Thyroid gland (tissue), 4 donors: ENCODE measurements at regions not wholly inside any gene's neighbourhood (a gene's known extent, or its start where the extent isn't known, plus 50 kb on each side); places are given as distances from the start of the nearest gene placed in this dataset.
"Not testable (repeated sequence)": the region's sequence is repeated elsewhere in the genome, so short reads cannot be mapped to it uniquely, and the experiment has no call there.

ENCODE experiments used
- DNase-seq, 2 donors: peaks; one replicate each; pipeline ENCODE4 v3.0.0-alpha.2; 2019
- H3K27ac ChIP-seq, 3 donors: fragments of 200-600 bp; sonication (generic); 1 replicate in 2 of 3; 2 replicates in 1 of 3; pipeline ENCODE4 v1.5.1; 2016 to 2019; ENCODE audit warnings: mild to moderate bottlenecking in 1 of 3, moderate library complexity in 1 of 3
- H3K27me3 ChIP-seq: fragments of 200-600 bp; sonication (generic); one replicate; pipeline ENCODE4 v1.5.1; 2019
- H3K36me3 ChIP-seq, 2 donors: fragments of 200-600 bp; sonication (generic); one replicate each; pipeline ENCODE4 v1.5.1; 2016 to 2019
- H3K4me1 ChIP-seq, 2 donors: fragments of 200-600 bp; sonication (generic); one replicate each; pipeline ENCODE4 v1.5.1; 2017 to 2019
- H3K4me3 ChIP-seq, 3 donors: fragments of 200-600 bp; sonication (generic); replicated peaks in 1 of 3; 1 replicate in 2 of 3; 2 replicates in 1 of 3; pipeline ENCODE4 v1.5.1; 2016; ENCODE audit warnings: mild to moderate bottlenecking in 1 of 3
- H3K9me3 ChIP-seq: fragments of 200-600 bp; sonication (generic); one replicate; pipeline ENCODE4 v1.5.1; 2017
- POLR2A ChIP-seq, 2 donors: fragments of 450-650 bp; IDR thresholded peaks; one replicate each; pipeline ENCODE4 v1.6.1; 2017; ENCODE audit warnings: antibody characterized with exemption in 2 of 2, mild to moderate bottlenecking in 2 of 2, moderate library complexity in 1 of 2
- WGBS, 2 donors: methylation state at CpG; one replicate each; pipeline ENCODE4 v1.1.5; 2017; 5-methylcytosine and 5-hydroxymethylcytosine counted together
- intact Hi-C: fragments of 100-400 bp; cut with DNase I; formaldehyde crosslinking; loops from one replicate; pipeline ENCODE4 v1.15.1; 2023
- TF ChIP-seq, protein P1 (sequence below), 6 experiments: fragments of 200-600 bp in 3 of 6; fragments of 450-650 bp in 3 of 6; sonication (generic) in 3 of 6; IDR thresholded peaks; one replicate each; pipeline ENCODE4 v1.5.1; 2016 to 2019; ENCODE audit warnings: antibody characterized with exemption in 6 of 6, mild to moderate bottlenecking in 2 of 6, inconsistent platforms in 1 of 6, moderate library complexity in 1 of 6

DNA sequence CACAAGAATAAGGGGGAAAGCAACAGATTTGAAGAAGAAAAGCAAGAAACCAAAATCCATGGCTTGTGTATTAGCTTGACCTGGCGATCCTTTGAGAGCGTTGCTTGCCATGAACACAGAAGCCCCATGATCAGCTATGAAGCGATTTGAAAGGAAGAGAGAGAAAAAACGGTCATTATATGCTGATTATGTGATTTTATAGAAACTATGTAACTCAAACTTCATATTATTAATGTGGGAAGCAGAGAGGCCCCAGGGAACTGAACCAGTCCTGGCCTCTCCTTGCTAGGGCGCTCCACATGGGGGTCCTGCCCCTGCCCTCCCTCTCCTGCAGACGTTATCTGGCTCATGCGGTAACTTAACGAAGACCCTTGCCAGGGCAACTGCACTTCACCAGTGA, 306.1 kb upstream of the ADARB2 start:
- TF ChIP-seq POLR2A (IDR thresholded peaks at IDR 0.05) = no peak
- TF ChIP-seq, protein P1, sequence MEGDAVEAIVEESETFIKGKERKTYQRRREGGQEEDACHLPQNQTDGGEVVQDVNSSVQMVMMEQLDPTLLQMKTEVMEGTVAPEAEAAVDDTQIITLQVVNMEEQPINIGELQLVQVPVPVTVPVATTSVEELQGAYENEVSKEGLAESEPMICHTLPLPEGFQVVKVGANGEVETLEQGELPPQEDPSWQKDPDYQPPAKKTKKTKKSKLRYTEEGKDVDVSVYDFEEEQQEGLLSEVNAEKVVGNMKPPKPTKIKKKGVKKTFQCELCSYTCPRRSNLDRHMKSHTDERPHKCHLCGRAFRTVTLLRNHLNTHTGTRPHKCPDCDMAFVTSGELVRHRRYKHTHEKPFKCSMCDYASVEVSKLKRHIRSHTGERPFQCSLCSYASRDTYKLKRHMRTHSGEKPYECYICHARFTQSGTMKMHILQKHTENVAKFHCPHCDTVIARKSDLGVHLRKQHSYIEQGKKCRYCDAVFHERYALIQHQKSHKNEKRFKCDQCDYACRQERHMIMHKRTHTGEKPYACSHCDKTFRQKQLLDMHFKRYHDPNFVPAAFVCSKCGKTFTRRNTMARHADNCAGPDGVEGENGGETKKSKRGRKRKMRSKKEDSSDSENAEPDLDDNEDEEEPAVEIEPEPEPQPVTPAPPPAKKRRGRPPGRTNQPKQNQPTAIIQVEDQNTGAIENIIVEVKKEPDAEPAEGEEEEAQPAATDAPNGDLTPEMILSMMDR (IDR thresholded peaks at IDR 0.05) = no peak
- no peak overlapping the region for H3K4me3 ChIP-seq
- no peaks in the 10 kb centered on the region for H3K9me3 ChIP-seq
- no peaks in the 10 kb centered on the region for H3K36me3 ChIP-seq
- no peaks in the 10 kb centered on the region for H3K4me1 ChIP-seq
- H3K27ac ChIP-seq = no peak overlapping the region
- no peak for DNase-seq
- WGBS, 2 donors = 86 to 92% methylated on average over 8 of the region's 8 CpGs
- no peaks in the 10 kb centered on the region for H3K27me3 ChIP-seq
- intact Hi-C loops = no loop called here

- DNase-seq = no peak
- no peak for TF ChIP-seq POLR2A (IDR thresholded peaks at IDR 0.05)
- TF ChIP-seq, protein P1 (IDR thresholded peaks at IDR 0.05) = no peak
- no peaks in the 10 kb centered on the region for H3K9me3 ChIP-seq
- intact Hi-C loops = no loop called here
- H3K27me3 ChIP-seq = no peaks in the 10 kb centered on the region
- no peaks in the 10 kb centered on the region for H3K36me3 ChIP-seq
- WGBS, 2 donors = 81 to 85% methylated on average over 2 of the region's 2 CpGs
- H3K27ac ChIP-seq = no peak overlapping the region
- H3K4me1 ChIP-seq = no peaks in the 10 kb centered on the region
- no peak overlapping the region for H3K4me3 ChIP-seq
Observed at GRCh38 chr10:2038036-2038435, 300.7 kb upstream of the ADARB2 start.

- TF ChIP-seq, protein P1 (IDR thresholded peaks at IDR 0.05) = no peak
- no peak for TF ChIP-seq POLR2A (IDR thresholded peaks at IDR 0.05)
- DNase-seq = no peak
- 96 to 97% methylated on average over 1 of the region's 1 CpG for WGBS, 2 donors
- intact Hi-C loops = no loop called here
- Histone ChIP-seq H3K4me1 (no peaks in the 10 kb centered on the region), H3K9me3 (no peaks in the 10 kb centered on the region), H3K27ac (no peak overlapping the region), H3K27me3 (no peaks in the 10 kb centered on the region), H3K4me3 (no peak overlapping the region), H3K36me3 (no peaks in the 10 kb centered on the region)
Observed at GRCh38 chr10:2037246-2037645, 299.9 kb upstream of the ADARB2 start.

GRCh38 chr10:2036209-2036608, 298.9 kb upstream of the ADARB2 start:
- H3K9me3 ChIP-seq = no peaks in the 10 kb centered on the region
- intact Hi-C loops = no loop called here
- H3K4me3 ChIP-seq = no peak overlapping the region
- H3K27me3 ChIP-seq = no peaks in the 10 kb centered on the region
- no peaks in the 10 kb centered on the region for H3K36me3 ChIP-seq
- no peak overlapping the region for H3K27ac ChIP-seq
- H3K4me1 ChIP-seq = no peaks in the 10 kb centered on the region
- no peak for DNase-seq
- TF ChIP-seq POLR2A (IDR thresholded peaks at IDR 0.05) = no peak

- DNase-seq = no peak
- TF ChIP-seq POLR2A (IDR thresholded peaks at IDR 0.05) = no peak
- TF ChIP-seq, protein P1 (IDR thresholded peaks at IDR 0.05) = no peak
Observed at GRCh38 chr10:2030046-2030445, 292.7 kb upstream of the ADARB2 start.

DNA sequence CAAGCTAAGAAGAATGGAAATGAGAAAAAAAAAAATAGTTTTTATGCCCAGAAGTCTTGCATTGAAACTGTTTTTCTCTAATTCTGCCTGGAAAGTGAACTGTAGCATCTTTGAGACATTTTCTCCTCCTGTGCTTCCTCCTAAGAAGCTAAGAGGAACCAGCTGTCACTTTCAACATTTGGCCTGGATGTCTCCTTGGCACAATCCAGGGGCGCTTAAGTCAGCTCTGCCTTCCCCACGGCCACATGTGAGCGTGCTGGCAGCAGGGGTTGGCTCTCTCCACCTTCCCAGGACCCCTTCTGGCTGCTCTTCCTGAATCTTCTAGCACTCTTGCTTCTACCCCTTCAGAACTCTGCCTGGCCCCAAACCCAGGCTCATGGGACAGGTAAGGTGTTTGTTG, 289.6 kb upstream of the ADARB2 start:
- Histone ChIP-seq H3K36me3 (no peaks in the 10 kb centered on the region), H3K27me3 (no peaks in the 10 kb centered on the region), H3K9me3 (no peaks in the 10 kb centered on the region), H3K27ac (no peak overlapping the region), H3K4me1 (no peaks in the 10 kb centered on the region), H3K4me3 (no peak overlapping the region)
- DNase-seq = no peak
- no peak for TF ChIP-seq POLR2A (IDR thresholded peaks at IDR 0.05)
- TF ChIP-seq, protein P1 (IDR thresholded peaks at IDR 0.05) = no peak
- intact Hi-C loops = no loop called here
- 74 to 83% methylated on average over 3 of the region's 3 CpGs for WGBS, 2 donors

More at GRCh38 chr10:2030046-2030445, 292.7 kb upstream of the ADARB2 start:
- 62 to 72% methylated on average over 1 of the region's 1 CpG for WGBS, 2 donors
- Histone ChIP-seq H3K4me1 (no peaks in the 10 kb centered on the region), H3K27me3 (no peaks in the 10 kb centered on the region), H3K36me3 (no peaks in the 10 kb centered on the region), H3K27ac (no peak overlapping the region), H3K9me3 (no peaks in the 10 kb centered on the region), H3K4me3 (no peak overlapping the region)
- intact Hi-C loops = no loop called here

GRCh38 chr10:2024750-2025149, 287.4 kb upstream of the ADARB2 start:
- intact Hi-C loops, H3K9me3 ChIP-seq, H3K4me1 ChIP-seq: not testable (repeated sequence)

More at GRCh38 chr10:2024750-2025149, 287.4 kb upstream of the ADARB2 start:
- not testable (repeated sequence) for H3K4me3 ChIP-seq, H3K36me3 ChIP-seq, H3K27me3 ChIP-seq, DNase-seq, H3K27ac ChIP-seq
- 32 to 40% methylated on average over 2 of the region's 2 CpGs for WGBS, 2 donors
